Activated CD8-positive, alpha-beta memory T cell treated with anti-CD3 and anti-CD28 coated beads for 24 hours (primary cell): ENCODE measurements at regions not wholly inside any gene's neighbourhood (a gene's known extent, or its start where the extent isn't known, plus 50 kb on each side); places are given as distances from the start of the nearest gene placed in this dataset.
"Not testable (repeated sequence)": the region's sequence is repeated elsewhere in the genome, so short reads cannot be mapped to it uniquely, and the experiment has no call there.

ENCODE experiments used
- DNase-seq: peaks from one replicate; pipeline ENCODE4 v3.0.0-alpha.2; 2020

- no peak for DNase-seq
These were observed 200.5 kb upstream of the OR4E1 start for GRCh38 chr14:21874167-21874566.

GRCh38 chr14:21868442-21869046 lies 194.9 kb upstream of the OR4E1 start:
- DNase-seq, result peak; percentile 85

GRCh38 chr14:21867541-21867940 lies 193.9 kb upstream of the OR4E1 start:
- DNase-seq, result no peak

DNA sequence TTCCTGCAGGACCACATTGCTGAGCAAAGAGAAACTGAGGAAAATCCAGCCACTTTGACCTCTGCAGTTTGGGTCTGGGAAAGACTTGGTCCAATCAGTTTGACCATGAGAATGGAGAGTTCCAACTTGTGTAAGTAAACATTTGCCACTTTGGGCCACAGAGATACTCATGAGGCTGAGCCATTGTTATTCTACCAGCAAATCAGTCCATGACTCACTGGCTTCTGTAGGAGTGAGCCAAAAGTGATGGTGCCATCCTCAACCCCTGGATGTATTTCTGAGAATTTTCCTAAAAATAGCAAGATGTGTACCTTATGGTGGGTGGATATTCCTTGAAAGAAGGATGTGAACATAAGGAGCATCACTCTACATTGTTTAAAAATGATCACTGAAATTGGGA lies 192.9 kb upstream of the OR4E1 start:
- DNase-seq, result no peak

DNA sequence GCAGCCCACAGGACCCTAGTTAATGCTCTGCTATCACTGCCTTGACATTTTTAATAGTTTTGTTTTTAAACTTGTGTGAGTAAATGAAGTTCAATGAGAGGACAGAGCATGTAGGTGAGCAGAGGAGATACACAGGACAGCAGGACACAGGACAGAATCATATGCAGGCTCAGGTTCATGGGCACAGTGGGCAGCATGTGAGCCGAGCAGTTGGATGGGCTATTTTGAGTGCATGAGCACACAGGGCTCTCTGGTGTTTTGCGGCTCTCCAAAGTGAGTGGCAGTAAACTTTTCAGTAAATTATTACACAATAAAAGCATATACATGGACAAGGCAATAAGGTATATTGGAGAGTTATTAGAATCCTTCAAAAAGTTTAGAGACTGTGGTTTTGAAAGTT lies 189.7 kb upstream of the OR4E1 start:
- no peak for DNase-seq

DNA sequence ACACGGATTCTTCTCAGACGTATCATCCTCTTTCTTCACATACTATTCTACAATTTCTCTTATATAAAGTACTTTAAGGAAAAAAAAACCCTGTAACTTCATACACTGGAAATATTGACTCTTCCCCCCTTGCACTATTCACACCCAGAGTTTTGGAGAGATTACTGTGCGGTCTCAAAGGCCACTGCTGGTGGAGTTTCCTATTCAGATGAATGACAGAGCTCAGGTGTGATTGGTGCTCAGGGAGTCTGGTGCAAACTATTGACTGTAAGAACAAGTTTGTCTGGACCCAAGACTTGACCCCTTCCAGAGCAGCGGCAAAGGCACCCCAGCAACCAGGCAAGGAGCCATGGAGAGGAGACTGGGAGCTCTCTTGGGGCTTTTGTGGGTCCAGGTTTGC lies 187.5 kb upstream of the OR4E1 start:
- DNase-seq, result no peak

DNA sequence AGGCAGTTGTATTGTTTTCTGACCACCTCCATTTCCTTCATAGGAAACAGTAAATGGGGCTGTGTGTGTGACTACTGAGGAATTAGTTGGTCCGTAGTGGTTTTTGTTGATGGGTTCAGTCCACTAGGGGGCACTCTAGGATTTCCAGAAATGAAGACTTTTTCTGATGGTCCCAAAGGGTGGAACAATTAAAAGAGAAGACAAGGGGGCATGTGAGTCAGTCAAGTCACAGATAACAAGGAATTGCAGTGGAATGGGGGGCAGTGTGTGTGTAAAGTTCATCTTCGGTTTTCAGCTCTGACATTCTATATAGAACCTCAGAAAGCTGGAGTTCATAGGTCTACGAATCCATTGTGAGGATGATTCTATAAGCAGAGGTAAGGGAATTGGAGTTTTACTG lies 186.6 kb upstream of the OR4E1 start:
- DNase-seq, result no peak

DNA sequence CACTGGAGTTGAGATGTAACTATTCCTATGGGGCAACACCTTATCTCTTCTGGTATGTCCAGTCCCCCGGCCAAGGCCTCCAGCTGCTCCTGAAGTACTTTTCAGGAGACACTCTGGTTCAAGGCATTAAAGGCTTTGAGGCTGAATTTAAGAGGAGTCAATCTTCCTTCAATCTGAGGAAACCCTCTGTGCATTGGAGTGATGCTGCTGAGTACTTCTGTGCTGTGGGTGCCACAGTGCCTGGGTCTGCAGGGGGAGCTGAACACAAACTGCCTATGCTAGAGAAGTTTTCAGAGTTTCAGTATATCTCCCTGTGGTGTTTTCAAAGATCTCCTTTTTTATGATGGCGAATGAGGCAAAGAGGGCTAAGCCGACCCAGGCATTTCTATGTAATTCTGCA lies 179.2 kb upstream of the OR4E1 start:
- no peak for DNase-seq

DNA sequence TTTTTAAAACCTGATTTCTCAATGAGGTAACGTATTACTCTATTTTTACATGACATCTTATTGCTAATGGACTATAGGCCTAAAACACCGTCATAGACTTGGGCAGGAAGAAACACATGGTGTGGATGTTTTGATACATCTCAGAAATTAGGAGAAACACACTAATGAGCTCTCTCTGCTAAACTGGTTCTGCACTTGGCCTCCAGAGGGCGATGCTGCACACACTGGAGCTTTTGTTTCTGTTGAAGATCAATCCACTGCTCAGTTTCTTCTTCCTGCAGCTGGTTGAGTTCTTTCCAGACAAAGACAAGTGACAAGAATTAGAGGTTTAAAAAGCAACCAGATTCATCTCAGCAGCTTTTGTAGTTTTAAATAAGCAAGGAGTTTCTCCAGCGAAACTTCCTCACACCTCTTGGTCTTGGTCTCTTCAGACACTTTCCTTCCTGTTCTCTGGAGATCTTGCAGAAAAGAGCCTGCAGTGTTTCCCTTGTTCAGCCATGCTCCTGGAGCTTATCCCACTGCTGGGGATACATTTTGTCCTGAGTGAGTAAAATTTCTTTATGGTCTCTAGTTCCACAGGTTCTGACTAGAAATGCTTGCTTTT lies 178.5 kb upstream of the OR4E1 start:
- peak; percentile 84 for DNase-seq

DNA sequence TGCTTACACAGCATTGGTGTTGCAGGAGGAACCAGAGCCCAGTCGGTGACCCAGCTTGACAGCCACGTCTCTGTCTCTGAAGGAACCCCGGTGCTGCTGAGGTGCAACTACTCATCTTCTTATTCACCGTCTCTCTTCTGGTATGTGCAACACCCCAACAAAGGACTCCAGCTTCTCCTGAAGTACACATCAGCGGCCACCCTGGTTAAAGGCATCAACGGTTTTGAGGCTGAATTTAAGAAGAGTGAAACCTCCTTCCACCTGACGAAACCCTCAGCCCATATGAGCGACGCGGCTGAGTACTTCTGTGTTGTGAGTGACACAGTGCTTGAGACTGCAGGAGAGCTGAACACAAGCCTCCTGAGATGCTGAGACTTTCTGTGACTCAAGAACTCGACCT lies 173.3 kb upstream of the OR4E1 start:
- DNase-seq, result not testable (repeated sequence)

GRCh38 chr14:21846227-21846885 lies 172.7 kb upstream of the OR4E1 start:
- DNase-seq, result peak; percentile 83

GRCh38 chr14:21840765-21841164 lies 167.1 kb upstream of the OR4E1 start:
- DNase-seq, result no peak

GRCh38 chr14:21833836-21834235 lies 160.2 kb upstream of the OR4E1 start:
- no peak for DNase-seq

DNA sequence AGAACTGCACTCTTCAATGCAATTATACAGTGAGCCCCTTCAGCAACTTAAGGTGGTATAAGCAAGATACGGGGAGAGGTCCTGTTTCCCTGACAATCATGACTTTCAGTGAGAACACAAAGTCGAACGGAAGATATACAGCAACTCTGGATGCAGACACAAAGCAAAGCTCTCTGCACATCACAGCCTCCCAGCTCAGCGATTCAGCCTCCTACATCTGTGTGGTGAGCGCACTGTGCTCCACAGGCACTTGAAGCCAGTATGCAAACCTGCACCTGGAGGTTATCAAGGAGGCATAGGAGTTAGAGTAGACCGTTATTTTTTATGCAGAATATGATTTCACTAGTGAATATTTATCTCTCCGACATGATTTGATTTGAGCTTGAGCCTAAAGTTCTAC lies 152.2 kb upstream of the OR4E1 start:
- DNase-seq, result no peak

DNA sequence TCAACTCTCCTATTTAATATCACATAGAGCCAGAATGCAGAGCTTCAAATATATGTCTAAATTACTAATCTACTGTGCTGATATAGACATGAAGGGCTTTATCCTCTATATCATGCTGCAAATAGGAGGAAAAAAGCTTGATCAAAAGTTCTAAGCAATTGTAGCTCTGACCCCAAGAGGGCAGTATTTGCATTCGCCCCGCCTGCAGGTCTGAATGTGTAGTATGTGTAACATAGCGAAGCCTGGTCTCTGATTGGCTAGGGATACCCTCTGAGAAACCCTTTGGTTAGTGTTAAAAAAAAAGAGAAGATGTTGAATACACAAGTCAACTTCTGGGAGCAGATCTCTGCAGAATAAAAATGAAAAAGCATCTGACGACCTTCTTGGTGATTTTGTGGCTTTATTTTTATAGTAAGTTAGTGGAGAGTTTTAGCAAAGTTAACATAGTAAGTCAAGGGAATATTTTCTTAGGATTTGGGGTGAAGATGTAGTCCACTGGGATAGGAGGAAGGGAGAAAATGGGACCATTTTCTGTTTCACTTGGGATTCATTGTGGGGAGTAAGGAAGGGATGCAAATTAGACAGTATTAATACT lies 151.6 kb upstream of the OR4E1 start:
- no peak for DNase-seq

DNA sequence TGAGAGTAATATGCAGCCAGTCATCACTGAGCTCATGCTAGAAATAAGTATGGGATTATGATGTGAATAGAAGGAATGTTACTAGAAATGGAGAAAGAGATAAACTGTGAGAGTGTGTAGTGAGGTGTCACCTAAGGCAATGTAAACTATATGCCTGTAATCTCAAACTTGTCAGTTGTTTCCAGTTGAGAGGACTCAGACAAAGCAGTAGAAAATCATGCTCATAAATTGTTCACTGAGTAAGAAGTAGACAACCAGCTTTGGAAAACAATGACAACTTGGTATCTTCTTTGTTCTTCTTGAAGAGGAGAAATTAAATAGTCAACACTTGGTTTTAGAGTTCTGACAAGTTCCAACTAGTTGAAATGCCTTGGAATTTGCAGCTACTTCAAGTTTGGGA lies 148.5 kb upstream of the OR4E1 start:
- no peak for DNase-seq

DNA sequence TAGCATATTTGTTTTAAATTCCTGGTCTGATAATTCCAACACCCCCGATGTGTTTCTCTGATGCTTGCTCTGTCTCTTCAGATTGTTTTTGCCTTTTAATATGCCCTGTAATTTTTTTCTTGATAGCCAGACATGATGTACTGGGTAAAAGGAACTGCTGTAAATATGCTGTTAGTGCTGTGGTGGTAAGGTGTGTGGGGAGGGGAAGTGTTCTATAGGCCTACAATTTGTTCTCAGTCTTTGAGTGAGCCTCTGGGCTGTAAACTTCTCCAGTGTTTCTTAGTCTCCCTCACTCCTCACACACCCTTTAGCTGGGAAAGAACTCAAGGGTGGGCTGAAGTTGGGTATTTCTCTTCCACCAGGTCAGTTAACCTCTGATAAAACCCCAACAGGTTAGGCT lies 147.0 kb upstream of the OR4E1 start:
- no peak for DNase-seq

GRCh38 chr14:21819891-21820290 lies 146.3 kb upstream of the OR4E1 start:
- DNase-seq, result not testable (repeated sequence)

GRCh38 chr14:21817010-21817409 lies 143.4 kb upstream of the OR4E1 start:
- not testable (repeated sequence) for DNase-seq

GRCh38 chr14:21807975-21808374 lies 134.4 kb upstream of the OR4E1 start:
- DNase-seq, result no peak

- no peak for DNase-seq
These were observed 131.4 kb upstream of the OR4E1 start for GRCh38 chr14:21804981-21805380.

DNA sequence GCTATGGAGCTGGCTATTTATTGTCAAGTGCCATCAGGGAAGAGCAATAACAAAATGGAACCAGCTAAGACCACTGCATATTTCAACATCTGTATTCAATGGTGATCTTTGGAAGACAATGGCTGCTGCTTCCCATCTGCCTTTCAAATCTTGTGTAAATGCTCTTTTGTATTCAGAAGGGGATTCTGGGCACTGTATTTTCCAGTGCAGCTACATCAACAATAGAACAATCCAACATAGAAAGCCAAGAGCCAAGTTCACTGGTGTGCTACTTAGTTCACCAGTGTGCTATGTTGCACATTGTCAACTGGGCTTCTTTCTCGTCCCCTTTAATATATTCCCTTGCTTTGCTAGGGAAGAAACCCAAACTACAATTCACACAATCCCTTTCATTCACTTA lies 128.8 kb upstream of the OR4E1 start:
- DNase-seq, result no peak

DNA sequence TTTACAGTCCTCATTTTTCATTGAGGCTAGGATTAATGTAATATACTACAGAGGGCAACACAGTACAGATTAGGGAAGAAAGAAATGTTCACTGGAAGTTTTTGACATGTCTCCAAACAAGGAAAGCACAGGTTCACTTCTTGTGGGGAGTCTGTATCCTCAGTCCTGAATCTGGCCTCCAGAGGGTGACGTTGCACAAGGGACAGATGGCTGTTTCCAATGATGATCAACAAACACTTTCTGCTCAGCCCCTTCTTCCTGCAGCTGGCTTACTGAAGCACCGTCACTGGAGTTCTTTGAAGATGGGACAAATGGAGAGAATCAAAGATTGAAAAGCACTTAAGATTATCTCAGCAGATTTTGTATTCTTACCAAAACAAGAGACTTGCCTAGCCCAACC lies 123.3 kb upstream of the OR4E1 start:
- no peak for DNase-seq

DNA sequence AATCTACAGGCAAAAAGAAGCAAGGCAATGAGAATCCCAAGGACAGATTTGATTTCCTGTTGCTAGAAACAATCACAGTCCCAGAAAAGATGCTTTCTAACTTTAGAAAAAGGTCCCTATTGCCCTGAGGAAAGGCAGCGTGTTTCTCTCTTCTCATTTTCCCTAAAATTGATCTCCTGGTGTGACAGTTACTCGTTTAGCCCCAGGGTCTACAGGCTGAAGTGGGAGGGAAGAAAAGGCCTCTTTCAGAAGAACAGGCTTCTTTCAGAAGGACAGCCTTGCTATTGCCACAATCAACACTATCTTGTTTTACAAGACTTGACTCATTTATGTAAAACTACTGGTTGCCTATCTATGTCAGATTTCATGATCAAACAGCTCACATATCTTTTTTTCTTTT lies 121.8 kb upstream of the OR4E1 start:
- DNase-seq, result no peak
